ENCODE measurements at regions not wholly inside any gene's neighbourhood (a gene's known extent, or its start where the extent isn't known, plus 50 kb on each side); places are given as distances from the start of the nearest gene placed in this dataset.

- TF ChIP-seq, protein P1, sequence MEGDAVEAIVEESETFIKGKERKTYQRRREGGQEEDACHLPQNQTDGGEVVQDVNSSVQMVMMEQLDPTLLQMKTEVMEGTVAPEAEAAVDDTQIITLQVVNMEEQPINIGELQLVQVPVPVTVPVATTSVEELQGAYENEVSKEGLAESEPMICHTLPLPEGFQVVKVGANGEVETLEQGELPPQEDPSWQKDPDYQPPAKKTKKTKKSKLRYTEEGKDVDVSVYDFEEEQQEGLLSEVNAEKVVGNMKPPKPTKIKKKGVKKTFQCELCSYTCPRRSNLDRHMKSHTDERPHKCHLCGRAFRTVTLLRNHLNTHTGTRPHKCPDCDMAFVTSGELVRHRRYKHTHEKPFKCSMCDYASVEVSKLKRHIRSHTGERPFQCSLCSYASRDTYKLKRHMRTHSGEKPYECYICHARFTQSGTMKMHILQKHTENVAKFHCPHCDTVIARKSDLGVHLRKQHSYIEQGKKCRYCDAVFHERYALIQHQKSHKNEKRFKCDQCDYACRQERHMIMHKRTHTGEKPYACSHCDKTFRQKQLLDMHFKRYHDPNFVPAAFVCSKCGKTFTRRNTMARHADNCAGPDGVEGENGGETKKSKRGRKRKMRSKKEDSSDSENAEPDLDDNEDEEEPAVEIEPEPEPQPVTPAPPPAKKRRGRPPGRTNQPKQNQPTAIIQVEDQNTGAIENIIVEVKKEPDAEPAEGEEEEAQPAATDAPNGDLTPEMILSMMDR (conservative IDR thresholded peaks at IDR 0.05 in 1 of 2, IDR thresholded peaks at IDR 0.05 in 1 of 2; ENCODE audit: low read depth in 1 of 2, low read length in 2 of 2): no peak
- TF ChIP-seq EZH2 (IDR thresholded peaks at IDR 0.05; ENCODE audit: low read length, missing control alignments): no peak
Observed at GRCh38 chr14:94676495-94677185, 64.4 kb downstream of the SERPINA3 start.
